HL-60 (cell line): ENCODE measurements at regions not wholly inside any gene's neighbourhood (a gene's known extent, or its start where the extent isn't known, plus 50 kb on each side); places are given as distances from the start of the nearest gene placed in this dataset.

ENCODE experiments used
- DNase-seq, 2 experiments: peaks; one replicate each; pipeline ENCODE4 v3.0.0-alpha.2; 2010 to 2020; ENCODE audit warnings: low read depth in 1 of 2, low spot score in 1 of 2
- H3K27ac ChIP-seq: fragments of 250-450 bp; sonication (Bioruptor Pico); replicated peaks from 2 replicates; pipeline ENCODE4 v1.5.1; 2020; ENCODE audit warnings: mild to moderate bottlenecking, moderate library complexity
- H3K27me3 ChIP-seq: fragments of 250-450 bp; sonication (Bioruptor Pico); 2 replicates; pipeline ENCODE4 v1.5.1; 2021; ENCODE audit warnings: mild to moderate bottlenecking, moderate library complexity; ENCODE audit not compliant: insufficient read depth, poor library complexity, severe bottlenecking
- H3K4me3 ChIP-seq: replicated peaks from 2 replicates; pipeline ENCODE4 v1.5.1; 2011; ENCODE audit warnings: mild to moderate bottlenecking, control low read depth, low read length; ENCODE audit not compliant: insufficient read depth
- GABPA ChIP-seq: IDR thresholded peaks from 2 replicates; pipeline ENCODE4 v1.6.1; 2012; ENCODE audit warnings: low read depth
- POLR2AphosphoS5 ChIP-seq: IDR thresholded peaks from 2 replicates; pipeline ENCODE4 v1.6.1; 2012; ENCODE audit warnings: low read depth
- REST ChIP-seq: IDR thresholded peaks from 2 replicates; pipeline ENCODE4 v1.6.1; 2012; ENCODE audit warnings: low read depth; ENCODE audit not compliant: insufficient replicate concordance
- SPI1 ChIP-seq: IDR thresholded peaks from 2 replicates; pipeline ENCODE4 v1.6.1; 2012; ENCODE audit warnings: low read depth, mild to moderate bottlenecking, borderline replicate concordance
- TF ChIP-seq, protein P1 (sequence below): IDR thresholded peaks from one replicate; pipeline ENCODE4 v1.5.1; 2011; ENCODE audit warnings: low read length, control low read depth, inconsistent platforms; ENCODE audit not compliant: insufficient read depth

- no peak overlapping the region for H3K4me3 ChIP-seq
- H3K27me3 ChIP-seq, result no peaks in the 10 kb centered on the region
- no peak overlapping the region for H3K27ac ChIP-seq
- no peak for DNase-seq
- TF ChIP-seq GABPA (no peak), SPI1 (no peak), POLR2AphosphoS5 (no peak), REST (no peak)
- TF ChIP-seq, protein P1, sequence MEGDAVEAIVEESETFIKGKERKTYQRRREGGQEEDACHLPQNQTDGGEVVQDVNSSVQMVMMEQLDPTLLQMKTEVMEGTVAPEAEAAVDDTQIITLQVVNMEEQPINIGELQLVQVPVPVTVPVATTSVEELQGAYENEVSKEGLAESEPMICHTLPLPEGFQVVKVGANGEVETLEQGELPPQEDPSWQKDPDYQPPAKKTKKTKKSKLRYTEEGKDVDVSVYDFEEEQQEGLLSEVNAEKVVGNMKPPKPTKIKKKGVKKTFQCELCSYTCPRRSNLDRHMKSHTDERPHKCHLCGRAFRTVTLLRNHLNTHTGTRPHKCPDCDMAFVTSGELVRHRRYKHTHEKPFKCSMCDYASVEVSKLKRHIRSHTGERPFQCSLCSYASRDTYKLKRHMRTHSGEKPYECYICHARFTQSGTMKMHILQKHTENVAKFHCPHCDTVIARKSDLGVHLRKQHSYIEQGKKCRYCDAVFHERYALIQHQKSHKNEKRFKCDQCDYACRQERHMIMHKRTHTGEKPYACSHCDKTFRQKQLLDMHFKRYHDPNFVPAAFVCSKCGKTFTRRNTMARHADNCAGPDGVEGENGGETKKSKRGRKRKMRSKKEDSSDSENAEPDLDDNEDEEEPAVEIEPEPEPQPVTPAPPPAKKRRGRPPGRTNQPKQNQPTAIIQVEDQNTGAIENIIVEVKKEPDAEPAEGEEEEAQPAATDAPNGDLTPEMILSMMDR, result no peak
These were observed 324.8 kb downstream of the SMOC2 start for GRCh38 chr6:168765752-168766151.

GRCh38 chr6:168756009-168756634 is 315.1 kb downstream of the SMOC2 start:
- DNase-seq, result no peak

DNA sequence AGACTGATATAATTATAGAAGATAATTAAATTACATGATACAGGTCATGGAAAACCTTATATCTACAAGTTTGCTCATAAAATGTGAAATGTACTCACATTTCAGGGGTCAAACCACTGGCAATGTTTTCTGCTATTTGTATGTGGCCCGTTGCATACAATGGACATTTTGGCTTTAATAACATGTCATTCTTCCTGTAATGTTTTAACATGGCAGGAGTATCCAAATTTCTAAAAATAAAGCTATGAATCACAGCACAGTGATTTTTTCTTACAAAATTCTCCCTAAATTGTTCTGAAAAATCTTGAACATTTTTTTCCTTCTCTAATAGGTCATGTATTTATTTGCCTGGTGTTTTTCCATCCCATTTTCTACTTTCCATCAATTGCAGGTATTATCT is 305.7 kb downstream of the SMOC2 start:
- Histone ChIP-seq H3K4me3 (no peak overlapping the region), H3K27me3 (no peaks in the 10 kb centered on the region), H3K27ac (no peak overlapping the region)
- DNase-seq, result no peak
- TF ChIP-seq POLR2AphosphoS5, result no peak
- TF ChIP-seq, protein P1, result no peak
- no peak for TF ChIP-seq GABPA
- no peak for TF ChIP-seq REST
- TF ChIP-seq SPI1, result no peak

More at GRCh38 chr6:168756009-168756634, 315.1 kb downstream of the SMOC2 start:
- Histone ChIP-seq H3K27me3 (no peaks in the 10 kb centered on the region), H3K4me3 (no peak overlapping the region), H3K27ac (no peak overlapping the region)
- no peak for TF ChIP-seq POLR2AphosphoS5
- TF ChIP-seq REST, result no peak
- no peak for TF ChIP-seq GABPA
- TF ChIP-seq, protein P1, result no peak
- no peak for TF ChIP-seq SPI1
